Tibial nerve (tissue), 4 donors: ENCODE measurements at regions not wholly inside any gene's neighbourhood (a gene's known extent, or its start where the extent isn't known, plus 50 kb on each side); places are given as distances from the start of the nearest gene placed in this dataset.

Experiments
- CTCF ChIP-seq, 5 experiments: fragments of 200-600 bp in 3 of 5; fragments of 450-650 bp in 2 of 5; sonication (generic) in 3 of 5; IDR thresholded peaks; one replicate each; pipeline ENCODE4 v1.5.1; 2016 to 2019; ENCODE audit warnings: antibody characterized with exemption in 5 of 5, mild to moderate bottlenecking in 3 of 5, moderate library complexity in 2 of 5
- EP300 ChIP-seq, 2 donors: sonication (generic); formaldehyde crosslinking; IDR thresholded peaks; one replicate each; pipeline ENCODE4 v1.6.1; 2017; ENCODE audit warnings: antibody characterized with exemption in 2 of 2, mild to moderate bottlenecking in 1 of 2
- POLR2A ChIP-seq, 2 donors: fragments of 450-650 bp; IDR thresholded peaks; one replicate each; pipeline ENCODE4 v1.6.1; 2017; ENCODE audit warnings: antibody characterized with exemption in 2 of 2, mild to moderate bottlenecking in 2 of 2, moderate library complexity in 2 of 2

GRCh38 chr6:140846503-140847261, 1286.0 kb upstream of the GJE1 start:
- TF ChIP-seq CTCF (IDR thresholded peaks at IDR 0.05) (no peak), POLR2A (IDR thresholded peaks at IDR 0.05) (no peak), EP300 (IDR thresholded peaks at IDR 0.05) (no peak)
